WTC11 (cell line): ENCODE measurements at regions not wholly inside any gene's neighbourhood (a gene's known extent, or its start where the extent isn't known, plus 50 kb on each side); places are given as distances from the start of the nearest gene placed in this dataset.

Source experiments
- ATAC-seq: fragments of 200-7000 bp; cut with Tn5 transposase; 2 replicates; pipeline ENCODE4 v1.10.0; 2021; ENCODE audit warnings: mild to moderate bottlenecking, moderate library complexity
- CTCF ChIA-PET: fragments of 300-600 bp; sonication (Branson Sonifier 250); formaldehyde crosslinking; loops from one replicate; lab custom pipeline; 2021; ENCODE audit warnings: antibody characterized with exemption; lab: Charles Lee
- POLR2A ChIA-PET: fragments of 350-600 bp; sonication (Branson Sonifier 250); formaldehyde crosslinking; loops from one replicate; lab custom pipeline; 2021; ENCODE audit warnings: antibody characterized with exemption; lab: Charles Lee
- DNase-seq: peaks from one replicate; pipeline ENCODE4 v3.0.0; 2021; ENCODE audit warnings: low spot score
- H3K27ac Mint-ChIP-seq: 2 replicates; pipeline ENCODE4 v1.8.0; 2021; ENCODE audit warnings: mixed read lengths
- H3K27me3 Mint-ChIP-seq: 2 replicates; pipeline ENCODE4 v1.8.0; 2021; ENCODE audit warnings: low read depth, mild to moderate bottlenecking, moderate library complexity, mixed read lengths
- H3K36me3 Mint-ChIP-seq: 2 replicates; pipeline ENCODE4 v1.8.0; 2021; ENCODE audit warnings: mixed read lengths
- H3K4me1 Mint-ChIP-seq: 2 replicates; pipeline ENCODE4 v1.8.0; 2022; ENCODE audit warnings: mixed read lengths
- H3K4me3 Mint-ChIP-seq: 2 replicates; pipeline ENCODE4 v1.8.0; 2021; ENCODE audit warnings: mild to moderate bottlenecking, moderate library complexity, mixed read lengths
- H3K9me3 Mint-ChIP-seq: 2 replicates; pipeline ENCODE4 v1.8.0; 2021; ENCODE audit warnings: mixed read lengths
- CREM ChIP-seq: sonication (generic); formaldehyde crosslinking; IDR thresholded peaks from 2 replicates; pipeline ENCODE4 v1.8.1; 2022; ENCODE audit warnings: mild to moderate bottlenecking, missing genetic modification reagents, moderate library complexity
- E2F4 ChIP-seq: sonication (generic); formaldehyde crosslinking; IDR thresholded peaks from 2 replicates; pipeline ENCODE4 v1.8.1; 2022; ENCODE audit warnings: low read depth, mild to moderate bottlenecking, moderate library complexity, missing genetic modification reagents, borderline replicate concordance
- ELF4 ChIP-seq: sonication (generic); formaldehyde crosslinking; IDR thresholded peaks from 2 replicates; pipeline ENCODE4 v1.8.1; 2022; ENCODE audit warnings: low read depth, mild to moderate bottlenecking, moderate library complexity, missing genetic modification reagents
- EMX1 ChIP-seq: fragments of 250-450 bp; sonication (Bioruptor Pico); IDR thresholded peaks from 2 replicates; pipeline ENCODE4 v1.8.0; 2021; ENCODE audit warnings: mild to moderate bottlenecking
- ESRRA ChIP-seq: sonication (generic); formaldehyde crosslinking; IDR thresholded peaks from 2 replicates; pipeline ENCODE4 v1.8.1; 2022; ENCODE audit warnings: mild to moderate bottlenecking, missing genetic modification reagents, borderline replicate concordance
- FOXK1 ChIP-seq: sonication (generic); formaldehyde crosslinking; IDR thresholded peaks from 2 replicates; pipeline ENCODE4 v1.8.0; 2022; ENCODE audit warnings: mild to moderate bottlenecking, moderate library complexity, missing genetic modification reagents
- GTF2I ChIP-seq: fragments of 250-450 bp; sonication (Bioruptor Pico); conservative IDR thresholded peaks from 2 replicates; pipeline ENCODE4 v1.4.0; 2021; ENCODE audit warnings: mild to moderate bottlenecking
- NR2C2 ChIP-seq: sonication (generic); formaldehyde crosslinking; IDR thresholded peaks from 2 replicates; pipeline ENCODE4 v1.8.0; 2022; ENCODE audit warnings: mild to moderate bottlenecking, missing genetic modification reagents
- NR3C1 ChIP-seq: sonication (generic); formaldehyde crosslinking; conservative IDR thresholded peaks from 2 replicates; pipeline ENCODE4 v1.8.1; 2023; ENCODE audit warnings: low read depth, mild to moderate bottlenecking, missing genetic modification reagents
- PRRX2 ChIP-seq: fragments of 250-450 bp; sonication (Bioruptor Pico); IDR thresholded peaks from 2 replicates; pipeline ENCODE4 v1.8.0; 2021; ENCODE audit warnings: mild to moderate bottlenecking
- SMAD4 ChIP-seq: sonication (generic); formaldehyde crosslinking; IDR thresholded peaks from 2 replicates; pipeline ENCODE4 v1.8.0; 2022; ENCODE audit warnings: mild to moderate bottlenecking, missing genetic modification reagents
- SOX15 ChIP-seq: fragments of 250-450 bp; sonication (Bioruptor Pico); IDR thresholded peaks from 2 replicates; pipeline ENCODE4 v1.9.0; 2021; ENCODE audit warnings: mild to moderate bottlenecking
- TCF7 ChIP-seq: sonication (generic); formaldehyde crosslinking; IDR thresholded peaks from 2 replicates; pipeline ENCODE4 v1.8.0; 2022; ENCODE audit warnings: mild to moderate bottlenecking, low read depth, missing genetic modification reagents, moderate library complexity
- TEAD4 ChIP-seq: sonication (generic); formaldehyde crosslinking; IDR thresholded peaks from 2 replicates; pipeline ENCODE4 v1.8.0; 2022; ENCODE audit warnings: mild to moderate bottlenecking, missing genetic modification reagents
- ZBTB21 ChIP-seq: sonication (generic); formaldehyde crosslinking; IDR thresholded peaks from 2 replicates; pipeline ENCODE4 v1.8.1; 2023; ENCODE audit warnings: mild to moderate bottlenecking, missing genetic modification reagents, borderline replicate concordance
- ZNF671 ChIP-seq: fragments of 250-450 bp; sonication (Bioruptor Pico); IDR thresholded peaks from 2 replicates; pipeline ENCODE4 v1.8.0; 2021; ENCODE audit warnings: mild to moderate bottlenecking
- TF ChIP-seq, protein P1 (sequence below): sonication (generic); formaldehyde crosslinking; IDR thresholded peaks from 2 replicates; pipeline ENCODE4 v1.8.1; 2023; ENCODE audit warnings: mild to moderate bottlenecking, missing genetic modification reagents, borderline replicate concordance
- TF ChIP-seq, protein P2 (sequence below): sonication (generic); formaldehyde crosslinking; conservative IDR thresholded peaks from 2 replicates; pipeline ENCODE4 v1.8.1; 2022; ENCODE audit warnings: mild to moderate bottlenecking, missing genetic modification reagents
- TF ChIP-seq, protein P3 (sequence below): sonication (generic); formaldehyde crosslinking; IDR thresholded peaks from 2 replicates; pipeline ENCODE4 v1.8.0; 2022; ENCODE audit warnings: mild to moderate bottlenecking, missing genetic modification reagents
- TF ChIP-seq, protein P4 (sequence below): sonication (generic); formaldehyde crosslinking; IDR thresholded peaks from 2 replicates; pipeline ENCODE4 v1.8.1; 2023; ENCODE audit warnings: mild to moderate bottlenecking, missing genetic modification reagents
- TF ChIP-seq, protein P5 (sequence below): fragments of 250-450 bp; sonication (Bioruptor Pico); conservative IDR thresholded peaks from 2 replicates; pipeline ENCODE4 v1.9.0; 2021; ENCODE audit warnings: mild to moderate bottlenecking

DNA sequence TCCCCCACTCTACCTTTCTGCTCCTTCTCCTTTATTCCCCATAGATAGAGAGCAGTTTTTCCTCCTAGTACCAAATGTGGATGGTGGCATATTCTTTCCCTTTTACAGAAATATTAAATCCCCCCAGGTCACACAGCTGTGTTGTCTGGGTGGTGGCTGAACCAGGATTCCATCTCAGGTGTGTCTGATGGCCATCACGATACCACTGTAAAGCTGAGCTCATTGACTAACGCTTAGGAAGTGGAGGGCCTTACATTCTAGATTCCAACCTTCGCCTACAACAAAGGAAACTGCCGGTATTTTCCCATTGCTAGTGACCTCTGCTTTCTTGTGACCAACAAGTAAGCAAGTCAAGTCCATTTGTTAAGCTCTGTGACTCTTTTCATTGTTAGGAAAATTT lies 131.9 kb upstream of the KLF4 start (continued):
- TF ChIP-seq, protein P1, sequence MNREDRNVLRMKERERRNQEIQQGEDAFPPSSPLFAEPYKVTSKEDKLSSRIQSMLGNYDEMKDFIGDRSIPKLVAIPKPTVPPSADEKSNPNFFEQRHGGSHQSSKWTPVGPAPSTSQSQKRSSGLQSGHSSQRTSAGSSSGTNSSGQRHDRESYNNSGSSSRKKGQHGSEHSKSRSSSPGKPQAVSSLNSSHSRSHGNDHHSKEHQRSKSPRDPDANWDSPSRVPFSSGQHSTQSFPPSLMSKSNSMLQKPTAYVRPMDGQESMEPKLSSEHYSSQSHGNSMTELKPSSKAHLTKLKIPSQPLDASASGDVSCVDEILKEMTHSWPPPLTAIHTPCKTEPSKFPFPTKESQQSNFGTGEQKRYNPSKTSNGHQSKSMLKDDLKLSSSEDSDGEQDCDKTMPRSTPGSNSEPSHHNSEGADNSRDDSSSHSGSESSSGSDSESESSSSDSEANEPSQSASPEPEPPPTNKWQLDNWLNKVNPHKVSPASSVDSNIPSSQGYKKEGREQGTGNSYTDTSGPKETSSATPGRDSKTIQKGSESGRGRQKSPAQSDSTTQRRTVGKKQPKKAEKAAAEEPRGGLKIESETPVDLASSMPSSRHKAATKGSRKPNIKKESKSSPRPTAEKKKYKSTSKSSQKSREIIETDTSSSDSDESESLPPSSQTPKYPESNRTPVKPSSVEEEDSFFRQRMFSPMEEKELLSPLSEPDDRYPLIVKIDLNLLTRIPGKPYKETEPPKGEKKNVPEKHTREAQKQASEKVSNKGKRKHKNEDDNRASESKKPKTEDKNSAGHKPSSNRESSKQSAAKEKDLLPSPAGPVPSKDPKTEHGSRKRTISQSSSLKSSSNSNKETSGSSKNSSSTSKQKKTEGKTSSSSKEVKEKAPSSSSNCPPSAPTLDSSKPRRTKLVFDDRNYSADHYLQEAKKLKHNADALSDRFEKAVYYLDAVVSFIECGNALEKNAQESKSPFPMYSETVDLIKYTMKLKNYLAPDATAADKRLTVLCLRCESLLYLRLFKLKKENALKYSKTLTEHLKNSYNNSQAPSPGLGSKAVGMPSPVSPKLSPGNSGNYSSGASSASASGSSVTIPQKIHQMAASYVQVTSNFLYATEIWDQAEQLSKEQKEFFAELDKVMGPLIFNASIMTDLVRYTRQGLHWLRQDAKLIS (CRISPR knock-in tag): no peak
- TF ChIP-seq CREM (CRISPR knock-in tag) (no peak), SMAD4 (CRISPR knock-in tag) (no peak)

- TF ChIP-seq FOXK1 (CRISPR knock-in tag): no peak
- TF ChIP-seq, protein P2, sequence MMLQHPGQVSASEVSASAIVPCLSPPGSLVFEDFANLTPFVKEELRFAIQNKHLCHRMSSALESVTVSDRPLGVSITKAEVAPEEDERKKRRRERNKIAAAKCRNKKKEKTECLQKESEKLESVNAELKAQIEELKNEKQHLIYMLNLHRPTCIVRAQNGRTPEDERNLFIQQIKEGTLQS (CRISPR knock-in tag): no peak
- no peak for TF ChIP-seq EMX1 (CRISPR knock-in tag)
- TF ChIP-seq TCF7 (CRISPR knock-in tag): no peak
- TF ChIP-seq PRRX2 (CRISPR knock-in tag): no peak
- TF ChIP-seq ZNF671 (CRISPR knock-in tag): no peak
- TF ChIP-seq ESRRA: no peak
- TF ChIP-seq SOX15: no peak
- no peak for TF ChIP-seq NR3C1 (CRISPR knock-in tag)
- TF ChIP-seq E2F4: no peak
- no peak for TF ChIP-seq GTF2I (CRISPR knock-in tag)
- no peak for TF ChIP-seq ELF4 (CRISPR knock-in tag)
- TF ChIP-seq, protein P3, sequence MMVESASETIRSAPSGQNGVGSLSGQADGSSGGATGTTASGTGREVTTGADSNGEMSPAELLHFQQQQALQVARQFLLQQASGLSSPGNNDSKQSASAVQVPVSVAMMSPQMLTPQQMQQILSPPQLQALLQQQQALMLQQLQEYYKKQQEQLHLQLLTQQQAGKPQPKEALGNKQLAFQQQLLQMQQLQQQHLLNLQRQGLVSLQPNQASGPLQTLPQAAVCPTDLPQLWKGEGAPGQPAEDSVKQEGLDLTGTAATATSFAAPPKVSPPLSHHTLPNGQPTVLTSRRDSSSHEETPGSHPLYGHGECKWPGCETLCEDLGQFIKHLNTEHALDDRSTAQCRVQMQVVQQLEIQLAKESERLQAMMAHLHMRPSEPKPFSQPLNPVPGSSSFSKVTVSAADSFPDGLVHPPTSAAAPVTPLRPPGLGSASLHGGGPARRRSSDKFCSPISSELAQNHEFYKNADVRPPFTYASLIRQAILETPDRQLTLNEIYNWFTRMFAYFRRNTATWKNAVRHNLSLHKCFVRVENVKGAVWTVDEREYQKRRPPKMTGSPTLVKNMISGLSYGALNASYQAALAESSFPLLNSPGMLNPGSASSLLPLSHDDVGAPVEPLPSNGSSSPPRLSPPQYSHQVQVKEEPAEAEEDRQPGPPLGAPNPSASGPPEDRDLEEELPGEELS (CRISPR knock-in tag): no peak
- TF ChIP-seq NR2C2: no peak
- TF ChIP-seq SMAD4 (CRISPR knock-in tag): no peak
- TF ChIP-seq ZBTB21 (CRISPR knock-in tag): no peak
- TF ChIP-seq, protein P4, sequence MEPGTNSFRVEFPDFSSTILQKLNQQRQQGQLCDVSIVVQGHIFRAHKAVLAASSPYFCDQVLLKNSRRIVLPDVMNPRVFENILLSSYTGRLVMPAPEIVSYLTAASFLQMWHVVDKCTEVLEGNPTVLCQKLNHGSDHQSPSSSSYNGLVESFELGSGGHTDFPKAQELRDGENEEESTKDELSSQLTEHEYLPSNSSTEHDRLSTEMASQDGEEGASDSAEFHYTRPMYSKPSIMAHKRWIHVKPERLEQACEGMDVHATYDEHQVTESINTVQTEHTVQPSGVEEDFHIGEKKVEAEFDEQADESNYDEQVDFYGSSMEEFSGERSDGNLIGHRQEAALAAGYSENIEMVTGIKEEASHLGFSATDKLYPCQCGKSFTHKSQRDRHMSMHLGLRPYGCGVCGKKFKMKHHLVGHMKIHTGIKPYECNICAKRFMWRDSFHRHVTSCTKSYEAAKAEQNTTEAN (CRISPR knock-in tag): no peak
- TF ChIP-seq, protein P5, sequence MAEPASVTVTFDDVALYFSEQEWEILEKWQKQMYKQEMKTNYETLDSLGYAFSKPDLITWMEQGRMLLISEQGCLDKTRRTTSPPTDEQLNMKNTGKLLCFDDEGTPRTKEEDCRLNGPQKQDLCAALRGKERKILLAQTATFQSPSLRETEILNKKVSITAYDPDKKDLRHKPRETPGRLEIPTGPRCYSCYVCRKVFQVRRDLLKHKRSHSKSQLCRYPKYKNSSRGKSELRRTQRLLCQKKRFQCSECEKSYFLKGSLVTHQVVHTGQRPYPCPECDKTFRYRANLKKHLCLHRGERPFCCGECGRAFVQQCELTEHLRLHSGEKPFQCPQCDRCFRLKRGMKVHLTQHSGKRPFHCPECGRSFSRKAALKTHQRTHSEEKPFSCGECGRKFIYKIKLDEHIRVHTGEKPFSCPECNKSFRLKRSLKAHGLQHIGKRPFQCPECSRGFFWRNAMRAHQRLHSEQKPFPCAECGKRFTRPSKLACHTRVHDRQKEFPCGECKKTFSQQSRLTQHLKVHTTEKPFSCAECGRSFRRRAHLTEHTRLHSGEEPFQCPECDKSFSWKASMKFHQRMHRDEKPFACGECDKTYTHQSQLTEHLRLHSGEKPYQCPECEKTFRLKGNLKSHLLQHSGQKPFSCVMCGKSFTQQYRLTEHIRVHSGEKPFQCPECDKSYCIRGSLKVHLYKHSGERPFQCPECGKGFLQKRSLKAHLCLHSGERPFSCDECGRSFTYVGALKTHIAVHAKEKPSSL: no peak
- TF ChIP-seq TEAD4: no peak
- TF ChIP-seq, all 79 proteins: peak for 0
- H3K36me3 Mint-ChIP-seq: no peaks in the 10 kb centered on the region
- no peak overlapping the region for H3K27ac Mint-ChIP-seq
- H3K4me3 Mint-ChIP-seq: no peak overlapping the region
- H3K4me1 Mint-ChIP-seq: peaks cover 6% of the 10 kb centered on the region; the same call in 1 of the 2 replicates
- POLR2A ChIA-PET: no interaction called here
- CTCF ChIA-PET: interaction anchor here (0.8 to 1.8 kb wide), 2 partner anchors 155 to 196 kb away, joined by 3 to 4 read pairs; no protein-coding TSS in a partner anchor
- DNase-seq: no peak
- no peaks in the 10 kb centered on the region for H3K27me3 Mint-ChIP-seq
- H3K9me3 Mint-ChIP-seq: no peaks in the 10 kb centered on the region
- no peak for ATAC-seq
Observed at GRCh38 chr9:107620801-107621200, 131.2 kb upstream of the KLF4 start.
